Nephron progenitor cell (in vitro differentiated cells): ENCODE measurements at regions not wholly inside any gene's neighbourhood (a gene's known extent, or its start where the extent isn't known, plus 50 kb on each side); places are given as distances from the start of the nearest gene placed in this dataset.

ENCODE experiments used
- DNase-seq: peaks from one replicate; pipeline ENCODE4 v3.0.0; 2021
- H3K27ac Mint-ChIP-seq: 2 replicates; pipeline ENCODE4 v1.8.0; 2021; ENCODE audit warnings: mild to moderate bottlenecking, moderate library complexity, mixed read lengths
- H3K27me3 Mint-ChIP-seq: 2 replicates; pipeline ENCODE4 v1.8.0; 2021; ENCODE audit warnings: mild to moderate bottlenecking, low read depth, mixed read lengths; ENCODE audit not compliant: poor library complexity
- H3K36me3 Mint-ChIP-seq: 2 replicates; pipeline ENCODE4 v1.8.0; 2021; ENCODE audit warnings: low read depth, mixed read lengths
- H3K4me1 Mint-ChIP-seq: 2 replicates; pipeline ENCODE4 v1.8.0; 2021; ENCODE audit warnings: mixed read lengths
- H3K4me3 Mint-ChIP-seq: 2 replicates; pipeline ENCODE4 v1.8.0; 2021; ENCODE audit warnings: mild to moderate bottlenecking, moderate library complexity, mixed read lengths
- H3K9me3 Mint-ChIP-seq: 2 replicates; pipeline ENCODE4 v1.8.0; 2021; ENCODE audit warnings: mild to moderate bottlenecking, moderate library complexity, mixed read lengths
- CTCF ChIP-seq: fragments of 200-600 bp; sonication (generic); IDR thresholded peaks from 2 replicates; pipeline ENCODE4 v1.5.0; 2021; ENCODE audit warnings: antibody characterized with exemption

- Mint-ChIP-seq H3K4me3 (no peak overlapping the region), H3K36me3 (no peaks in the 10 kb centered on the region), H3K4me1 (peaks cover 19% of the 10 kb centered on the region), H3K27ac (no peak overlapping the region), H3K27me3 (peaks cover 18% of the 10 kb centered on the region), H3K9me3 (no peaks in the 10 kb centered on the region)
- DNase-seq, result no peak
- no peak for TF ChIP-seq CTCF
Measured at GRCh38 chr2:235358981-235359471, 134.8 kb upstream of the AGAP1 start.

DNA sequence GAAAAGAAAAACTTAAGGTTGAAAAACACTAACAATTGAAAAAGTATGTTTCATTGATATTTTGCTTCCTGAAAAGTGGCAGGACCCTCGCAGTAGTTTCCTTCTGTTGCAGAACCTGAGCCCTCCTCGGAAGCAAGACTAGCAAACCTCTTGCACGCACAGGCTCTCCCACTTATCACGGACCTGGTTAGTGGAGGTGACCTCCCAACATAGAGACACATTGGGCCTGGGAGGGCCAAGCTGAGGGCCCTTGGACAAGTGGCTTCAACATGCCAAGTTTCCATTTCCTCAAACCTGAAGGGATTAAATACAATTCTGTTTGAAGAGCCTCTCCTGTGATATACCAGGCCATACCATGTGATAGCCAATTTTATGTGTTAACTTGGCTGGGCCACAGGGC is 133.4 kb upstream of the AGAP1 start:
- Mint-ChIP-seq H3K4me3 (no peak overlapping the region), H3K27me3 (peaks cover 15% of the 10 kb centered on the region), H3K9me3 (no peaks in the 10 kb centered on the region), H3K4me1 (peaks cover 26% of the 10 kb centered on the region), H3K36me3 (no peaks in the 10 kb centered on the region), H3K27ac (no peak overlapping the region)
- no peak for DNase-seq
- TF ChIP-seq CTCF, result no peak

DNA sequence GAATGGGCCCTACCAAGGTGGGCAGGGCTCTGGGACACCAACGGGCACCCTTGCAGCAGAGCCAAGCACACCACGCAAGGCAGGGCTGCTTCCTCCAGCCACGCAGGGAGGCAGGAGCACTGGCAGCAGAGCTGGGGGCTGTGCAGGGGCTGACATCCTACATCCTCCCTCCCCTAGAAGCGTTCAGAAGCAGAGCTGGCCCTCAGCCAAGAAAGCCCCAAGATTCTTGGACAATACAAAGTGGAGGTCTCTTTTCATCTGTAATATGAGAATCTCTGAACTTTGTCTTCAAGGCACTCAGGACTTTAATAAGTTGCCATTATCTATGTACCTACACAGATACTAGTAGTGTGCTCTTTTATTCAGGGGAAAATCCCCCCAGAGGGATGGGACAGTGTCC is 128.1 kb upstream of the AGAP1 start:
- no peak for DNase-seq
- Mint-ChIP-seq H3K27me3 (peaks cover 18% of the 10 kb centered on the region), H3K36me3 (no peaks in the 10 kb centered on the region), H3K4me1 (peaks cover 43% of the 10 kb centered on the region), H3K27ac (no peak overlapping the region), H3K4me3 (no peak overlapping the region), H3K9me3 (no peaks in the 10 kb centered on the region)
- TF ChIP-seq CTCF, result no peak

DNA sequence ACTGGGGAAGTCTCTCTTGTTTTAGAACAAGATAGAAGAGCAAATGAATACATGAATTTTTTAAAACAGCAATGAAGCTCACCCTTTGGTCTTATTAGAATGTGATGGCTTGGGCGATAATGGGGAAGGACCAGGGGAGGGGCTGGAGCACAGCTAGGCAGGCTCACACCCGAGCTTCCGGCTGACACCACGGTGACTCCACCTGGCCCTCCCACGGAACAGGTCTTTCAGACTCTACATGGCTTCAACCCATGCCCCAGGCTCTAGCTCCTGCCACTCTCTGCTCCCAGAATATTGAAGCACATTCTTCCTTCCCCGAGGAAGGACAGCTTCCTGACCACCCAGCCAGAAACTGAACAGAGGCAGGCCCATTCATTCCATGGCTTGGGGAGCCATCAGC is 127.5 kb upstream of the AGAP1 start:
- H3K4me1 Mint-ChIP-seq, result peaks cover 43% of the 10 kb centered on the region
- no peak overlapping the region for H3K27ac Mint-ChIP-seq

DNA sequence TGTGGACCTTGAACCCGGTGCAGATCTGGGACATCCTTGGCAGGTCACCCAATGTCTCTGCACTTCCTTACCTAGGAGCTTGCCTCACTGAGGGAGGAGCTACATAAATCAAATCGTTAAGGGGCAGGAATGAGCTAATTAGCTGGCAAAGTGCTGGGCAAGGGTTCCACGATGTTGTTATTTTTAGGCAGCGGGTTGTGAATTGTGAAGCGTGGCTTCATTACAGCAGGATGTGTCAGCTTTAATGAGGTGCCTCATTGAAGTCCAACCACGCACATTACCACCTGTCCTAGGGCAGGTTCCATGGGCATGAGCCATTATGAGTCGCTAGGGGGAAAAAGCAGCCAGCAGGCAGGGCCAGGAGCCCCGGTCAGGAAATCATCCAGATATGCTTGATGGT is 127.0 kb upstream of the AGAP1 start:
- H3K4me1 Mint-ChIP-seq, result peaks cover 43% of the 10 kb centered on the region
- no peaks in the 10 kb centered on the region for H3K36me3 Mint-ChIP-seq
- DNase-seq, result no peak
- no peak overlapping the region for H3K4me3 Mint-ChIP-seq
- no peaks in the 10 kb centered on the region for H3K9me3 Mint-ChIP-seq
- no peak overlapping the region for H3K27ac Mint-ChIP-seq
- no peak for TF ChIP-seq CTCF
- H3K27me3 Mint-ChIP-seq, result peaks cover 28% of the 10 kb centered on the region

More for the DNA sequence above, 127.5 kb upstream of the AGAP1 start:
- Mint-ChIP-seq H3K4me3 (no peak overlapping the region), H3K9me3 (no peaks in the 10 kb centered on the region), H3K36me3 (no peaks in the 10 kb centered on the region), H3K27me3 (peaks cover 24% of the 10 kb centered on the region)
- no peak for TF ChIP-seq CTCF
- no peak for DNase-seq

DNA sequence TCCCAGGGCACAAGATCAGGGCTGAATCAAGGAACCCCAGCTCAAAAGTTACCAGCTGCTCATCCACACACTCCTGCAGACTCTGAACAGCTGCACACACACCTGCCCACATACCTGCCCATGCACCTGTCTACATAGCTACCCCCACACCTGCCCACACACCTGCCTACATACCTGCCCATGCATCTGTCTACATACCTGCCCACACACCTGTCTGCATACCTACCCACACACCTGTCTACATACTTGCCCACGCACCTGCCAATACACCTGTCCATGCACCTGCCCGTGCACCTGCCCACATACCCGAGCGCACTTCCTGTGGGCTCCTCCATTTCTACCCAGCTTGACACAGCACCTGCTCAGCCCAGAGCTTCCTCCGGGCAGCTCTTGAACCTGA is 122.8 kb upstream of the AGAP1 start:
- H3K9me3 Mint-ChIP-seq, result no peaks in the 10 kb centered on the region
- peaks cover 28% of the 10 kb centered on the region for H3K27me3 Mint-ChIP-seq
- DNase-seq, result no peak
- TF ChIP-seq CTCF, result no peak
- H3K36me3 Mint-ChIP-seq, result no peaks in the 10 kb centered on the region
- peaks cover 14% of the 10 kb centered on the region for H3K4me1 Mint-ChIP-seq
- no peak overlapping the region for H3K27ac Mint-ChIP-seq
- H3K4me3 Mint-ChIP-seq, result no peak overlapping the region
